CD14-positive monocyte (primary cell): ENCODE measurements at regions not wholly inside any gene's neighbourhood (a gene's known extent, or its start where the extent isn't known, plus 50 kb on each side); places are given as distances from the start of the nearest gene placed in this dataset.

Source experiments
- DNase-seq, 3 donors: peaks; one replicate each; pipeline ENCODE4 v3.0.0-alpha.2; 2011 to 2022
- H2AFZ ChIP-seq: 2 replicates; pipeline ENCODE4 v1.6.0; 2012; ENCODE audit warnings: mild to moderate bottlenecking, low read depth, low read length, inconsistent platforms; ENCODE audit not compliant: insufficient read depth, poor library complexity, severe bottlenecking
- H3K27ac ChIP-seq, 2 donors: 1 replicate in 1 of 2; 2 replicates in 1 of 2; pipeline ENCODE4 v1.5.1; 2012 to 2013; ENCODE audit warnings: low read length in 2 of 2, control low read depth in 1 of 2, inconsistent platforms in 1 of 2, low read depth in 1 of 2, mild to moderate bottlenecking in 1 of 2
- H3K27me3 ChIP-seq, 2 donors: one replicate each; pipeline versions ENCODE4 v1.6.0 to v1.6.1; 2011 to 2013; ENCODE audit warnings: low read length in 2 of 2; ENCODE audit not compliant: control insufficient read depth in 2 of 2, insufficient read depth in 2 of 2
- H3K36me3 ChIP-seq, 2 donors: replicated peaks in 1 of 2; 1 replicate in 1 of 2; 2 replicates in 1 of 2; pipeline versions ENCODE4 v1.5.1 to v1.6.1; 2012 to 2013; ENCODE audit warnings: low read length in 2 of 2, control low read depth in 1 of 2, inconsistent platforms in 1 of 2, mild to moderate bottlenecking in 1 of 2; ENCODE audit not compliant: insufficient read depth in 2 of 2, control insufficient read depth in 1 of 2
- H3K4me1 ChIP-seq, 2 donors: 1 replicate in 1 of 2; 2 replicates in 1 of 2; pipeline versions ENCODE4 v1.5.1 to v1.6.1; 2012 to 2013; ENCODE audit warnings: low read length in 2 of 2, control low read depth in 1 of 2, inconsistent platforms in 1 of 2, mild to moderate bottlenecking in 1 of 2, moderate library complexity in 1 of 2; ENCODE audit not compliant: insufficient read depth in 2 of 2, control insufficient read depth in 1 of 2
- H3K4me2 ChIP-seq: replicated peaks from 2 replicates; pipeline ENCODE3; 2012; ENCODE audit warnings: low read length, moderate library complexity, mild to moderate bottlenecking; ENCODE audit not compliant: poor library complexity, severe bottlenecking; ENCODE audit errors: extremely low read depth
- H3K4me3 ChIP-seq, 3 experiments: fragments of 200-600 bp in 1 of 3; sonication (generic) in 1 of 3; replicated peaks in 1 of 3; 1 replicate in 2 of 3; 2 replicates in 1 of 3; pipeline ENCODE4 v1.5.1; 2011 to 2013; ENCODE audit warnings: low read length in 3 of 3, mild to moderate bottlenecking in 3 of 3, control low read depth in 2 of 3, low read depth in 2 of 3, inconsistent platforms in 1 of 3, moderate library complexity in 1 of 3
- H3K79me2 ChIP-seq: 2 replicates; pipeline ENCODE4 v1.6.0; 2012; ENCODE audit warnings: mild to moderate bottlenecking, control low read depth, inconsistent platforms, low read length, moderate library complexity; ENCODE audit not compliant: insufficient read depth
- H3K9ac ChIP-seq: 2 replicates; pipeline ENCODE4 v1.6.0; 2017; ENCODE audit warnings: low read length, mild to moderate bottlenecking; ENCODE audit not compliant: insufficient read depth, poor library complexity, severe bottlenecking
- H3K9me3 ChIP-seq, 2 donors: replicated peaks in 1 of 2; 1 replicate in 1 of 2; 2 replicates in 1 of 2; pipeline versions ENCODE4 v1.5.1 to v1.6.1; 2012 to 2013; ENCODE audit warnings: low read length in 2 of 2, control low read depth in 1 of 2; ENCODE audit not compliant: control insufficient read depth in 1 of 2, insufficient read depth in 1 of 2
- H4K20me1 ChIP-seq: 2 replicates; pipeline ENCODE4 v1.6.0; 2012; ENCODE audit warnings: mild to moderate bottlenecking, low read length, control low read depth, moderate library complexity; ENCODE audit not compliant: insufficient read depth
- H3K27ac Mint-ChIP-seq, 7 donors: one replicate each; pipeline ENCODE4 v1.8.0; 2020; ENCODE audit warnings: mild to moderate bottlenecking in 7 of 7, mixed read lengths in 7 of 7, moderate library complexity in 6 of 7, inconsistent platforms in 2 of 7
- H3K27me3 Mint-ChIP-seq, 3 donors: one replicate each; pipeline ENCODE4 v1.8.0; 2021 to 2022; ENCODE audit warnings: low read depth in 3 of 3, mild to moderate bottlenecking in 3 of 3, mixed read lengths in 3 of 3, moderate library complexity in 3 of 3, inconsistent platforms in 1 of 3
- H3K36me3 Mint-ChIP-seq, 2 donors: one replicate each; pipeline ENCODE4 v1.8.0; 2020; ENCODE audit warnings: mixed read lengths in 2 of 2, inconsistent platforms in 1 of 2, mild to moderate bottlenecking in 1 of 2
- H3K4me1 Mint-ChIP-seq: one replicate; pipeline ENCODE4 v1.8.0; 2020; ENCODE audit warnings: mild to moderate bottlenecking, mixed read lengths
- H3K4me3 Mint-ChIP-seq, 2 donors: one replicate each; pipeline ENCODE4 v1.8.0; 2020; ENCODE audit warnings: mild to moderate bottlenecking in 2 of 2, mixed read lengths in 2 of 2, moderate library complexity in 1 of 2
- H3K9me3 Mint-ChIP-seq, 7 donors: one replicate each; pipeline ENCODE4 v1.8.0; 2020 to 2022; ENCODE audit warnings: mixed read lengths in 7 of 7, mild to moderate bottlenecking in 6 of 7, moderate library complexity in 6 of 7, inconsistent platforms in 2 of 7
- WGBS: methylation state at CpG from one replicate; pipeline ENCODE4 v1.1.5; 2013; ENCODE audit warnings: missing lambda C conversion rate; ENCODE audit not compliant: insufficient coverage; 5-methylcytosine and 5-hydroxymethylcytosine counted together
- intact Hi-C, 2 donors: fragments of 100-400 bp; cut with micrococcal nuclease; formaldehyde crosslinking; loops; one replicate each; pipeline versions ENCODE4 v1.15.0 to v1.15.1; 2023
- TF ChIP-seq, protein P1 (sequence below): fragments of 200-600 bp; IDR thresholded peaks from one replicate; pipeline ENCODE4 v1.8.0; 2022; ENCODE audit warnings: antibody characterized with exemption, mild to moderate bottlenecking

DNA sequence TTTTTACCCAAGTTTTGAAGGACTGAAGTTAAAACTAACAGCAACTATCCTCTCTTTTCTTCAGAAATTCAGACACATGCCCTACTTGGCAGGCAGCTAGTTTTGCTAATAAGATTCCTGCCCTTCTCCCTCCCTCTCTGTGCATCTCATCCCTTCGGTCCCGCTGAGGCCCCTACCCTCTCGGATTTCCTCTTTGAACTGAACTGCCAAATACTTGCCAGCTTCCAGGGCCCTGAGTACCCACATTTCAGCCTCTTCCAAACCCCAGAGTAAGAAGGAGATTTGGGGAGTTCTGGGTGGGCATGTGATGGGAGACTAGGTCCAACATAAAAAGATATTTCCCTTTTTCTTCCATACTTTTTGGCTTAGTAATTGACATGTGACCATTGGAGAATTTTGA is 116.5 kb upstream of the JUN start:
- H3K4me1 ChIP-seq = peaks cover 67 to 82% of the 10 kb centered on the region in 2 donors
- TF ChIP-seq, protein P1, sequence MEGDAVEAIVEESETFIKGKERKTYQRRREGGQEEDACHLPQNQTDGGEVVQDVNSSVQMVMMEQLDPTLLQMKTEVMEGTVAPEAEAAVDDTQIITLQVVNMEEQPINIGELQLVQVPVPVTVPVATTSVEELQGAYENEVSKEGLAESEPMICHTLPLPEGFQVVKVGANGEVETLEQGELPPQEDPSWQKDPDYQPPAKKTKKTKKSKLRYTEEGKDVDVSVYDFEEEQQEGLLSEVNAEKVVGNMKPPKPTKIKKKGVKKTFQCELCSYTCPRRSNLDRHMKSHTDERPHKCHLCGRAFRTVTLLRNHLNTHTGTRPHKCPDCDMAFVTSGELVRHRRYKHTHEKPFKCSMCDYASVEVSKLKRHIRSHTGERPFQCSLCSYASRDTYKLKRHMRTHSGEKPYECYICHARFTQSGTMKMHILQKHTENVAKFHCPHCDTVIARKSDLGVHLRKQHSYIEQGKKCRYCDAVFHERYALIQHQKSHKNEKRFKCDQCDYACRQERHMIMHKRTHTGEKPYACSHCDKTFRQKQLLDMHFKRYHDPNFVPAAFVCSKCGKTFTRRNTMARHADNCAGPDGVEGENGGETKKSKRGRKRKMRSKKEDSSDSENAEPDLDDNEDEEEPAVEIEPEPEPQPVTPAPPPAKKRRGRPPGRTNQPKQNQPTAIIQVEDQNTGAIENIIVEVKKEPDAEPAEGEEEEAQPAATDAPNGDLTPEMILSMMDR = no peak
- H2AFZ ChIP-seq = peak overlapping the region; percentile 23

DNA sequence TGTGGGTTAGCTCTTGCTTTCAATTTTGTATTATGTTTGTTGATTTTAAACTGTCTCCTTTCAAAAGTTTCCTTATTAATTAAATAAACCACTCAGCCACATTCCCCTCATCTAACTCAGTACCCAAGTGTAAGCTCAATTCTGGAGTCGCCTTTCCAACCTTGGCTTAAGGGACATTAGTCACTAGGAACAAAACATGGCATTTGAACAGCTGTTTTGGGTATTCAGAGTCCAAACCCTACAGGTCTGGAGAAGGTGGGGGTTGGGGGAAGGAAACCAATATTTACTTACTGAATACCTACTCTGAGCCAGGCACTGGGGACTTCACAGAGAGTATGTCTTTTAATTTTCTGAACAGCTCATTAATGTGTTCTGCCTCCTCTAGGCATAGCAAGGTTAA is 117.2 kb upstream of the JUN start:
- Mint-ChIP-seq H3K4me3 (no peak overlapping the region), H3K4me1 (peaks cover 64% of the 10 kb centered on the region)
- WGBS = no CpG with 5 or more reads among the region's 1 CpG

More for the DNA sequence above, 116.5 kb upstream of the JUN start:
- Mint-ChIP-seq H3K9me3 (peaks cover 0 to 2% (median 0%) of the 10 kb centered on the region in 7 donors), H3K4me3 (peak overlapping the region in 1 of 2 donors; percentile 65), H3K27ac (peak overlapping the region; percentile 80 to 92 (median 86)), H3K27me3 (peaks cover 0 to 2% (median 2%) of the 10 kb centered on the region in 3 donors), H3K36me3 (no peaks in the 10 kb centered on the region), H3K4me1 (peaks cover 70% of the 10 kb centered on the region)
- intact Hi-C loops = loop anchor here (2.0 to 10.0 kb wide), 3 partner anchors 16 to 794 kb away; no protein-coding TSS in a partner anchor
- Histone ChIP-seq H3K79me2 (no peaks in the 10 kb centered on the region), H3K4me2 (peak overlapping the region; percentile 49), H3K9ac (no peak overlapping the region), H3K27ac (peak overlapping the region; percentile 29 to 73), H4K20me1 (no peaks in the 10 kb centered on the region), H3K36me3 (no peaks in the 10 kb centered on the region), H3K4me3 (peak overlapping the region in 1 of 3 experiments; percentile 18), H3K9me3 (no peaks in the 10 kb centered on the region), H3K27me3 (no peaks in the 10 kb centered on the region)
- no CpG with 5 or more reads among the region's 3 CpGs for WGBS
- DNase-seq = no peak

More for the DNA sequence above, 117.2 kb upstream of the JUN start:
- no peaks in the 10 kb centered on the region for H3K36me3 ChIP-seq
- no peaks in the 10 kb centered on the region for H3K79me2 ChIP-seq
- no peak overlapping the region for H3K4me3 ChIP-seq
- peaks cover 61 to 76% of the 10 kb centered on the region in 2 donors for H3K4me1 ChIP-seq
- no peaks in the 10 kb centered on the region for H3K27me3 ChIP-seq
- Mint-ChIP-seq H3K27me3 (peaks cover 0 to 3% (median 2%) of the 10 kb centered on the region in 3 donors), H3K36me3 (no peaks in the 10 kb centered on the region), H3K27ac (no peak overlapping the region), H3K9me3 (peaks cover 0 to 2% (median 0%) of the 10 kb centered on the region in 7 donors)
- intact Hi-C loops = loop anchor here (2.0 to 10.0 kb wide), 3 partner anchors 16 to 794 kb away; no protein-coding TSS in a partner anchor
- no peak for DNase-seq
- H2AFZ ChIP-seq = no peak overlapping the region
- no peak overlapping the region for H3K9ac ChIP-seq
- H3K9me3 ChIP-seq = no peaks in the 10 kb centered on the region
- H3K4me2 ChIP-seq = no peak overlapping the region
- H3K27ac ChIP-seq = no peak overlapping the region
- TF ChIP-seq, protein P1 = no peak
- H4K20me1 ChIP-seq = no peaks in the 10 kb centered on the region
